Astrocyte (in vitro differentiated cells and primary cell): ENCODE measurements at regions not wholly inside any gene's neighbourhood (a gene's known extent, or its start where the extent isn't known, plus 50 kb on each side); places are given as distances from the start of the nearest gene placed in this dataset.
"Not testable (repeated sequence)": the region's sequence is repeated elsewhere in the genome, so short reads cannot be mapped to it uniquely, and the experiment has no call there.

Experiments
- CTCF ChIP-seq: IDR thresholded peaks from 2 replicates; pipeline ENCODE4 v1.5.1; 2011; ENCODE audit warnings: low read depth, mild to moderate bottlenecking, inconsistent platforms, low read length, moderate library complexity; ENCODE audit not compliant: insufficient read depth
- EZH2 ChIP-seq: IDR thresholded peaks from 2 replicates; pipeline ENCODE4 v1.6.1; 2012; ENCODE audit warnings: mild to moderate bottlenecking, low read length, inconsistent platforms; ENCODE audit not compliant: insufficient read depth

GRCh38 chr3:180424305-180424704 is 177.7 kb upstream of the TTC14 start:
- not testable (repeated sequence) for TF ChIP-seq EZH2, CTCF
